NCI-H526 (cell line): ENCODE measurements at regions not wholly inside any gene's neighbourhood (a gene's known extent, or its start where the extent isn't known, plus 50 kb on each side); places are given as distances from the start of the nearest gene placed in this dataset.

Source experiments
- DNase-seq, 2 experiments: peaks; one replicate each; lab custom pipeline; 2025; lab: John Stamatoyannopoulos, UW

- no peak for DNase-seq
These were observed 274.4 kb upstream of the SEMA6A start for GRCh38 chr5:116848954-116849581.

DNA sequence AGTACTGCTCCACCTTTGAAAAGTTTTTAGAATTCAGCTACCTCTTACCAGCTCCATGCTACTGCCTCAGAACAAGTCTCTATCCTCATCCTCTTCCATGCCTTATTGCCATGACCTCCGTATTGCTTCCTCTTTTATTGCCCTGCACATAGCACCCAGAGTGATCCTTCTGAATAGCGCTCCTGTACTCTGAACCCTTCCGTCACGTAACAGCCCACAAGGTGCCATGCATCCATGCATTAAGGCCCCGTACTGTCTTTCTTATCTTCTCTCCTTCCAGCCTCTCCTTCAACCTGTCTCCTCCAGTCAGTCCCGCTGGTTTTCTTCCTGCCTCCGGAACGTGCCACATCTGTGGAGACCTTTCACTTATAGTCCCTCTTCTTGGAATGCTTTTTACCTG lies 273.3 kb upstream of the SEMA6A start:
- DNase-seq: no peak

DNA sequence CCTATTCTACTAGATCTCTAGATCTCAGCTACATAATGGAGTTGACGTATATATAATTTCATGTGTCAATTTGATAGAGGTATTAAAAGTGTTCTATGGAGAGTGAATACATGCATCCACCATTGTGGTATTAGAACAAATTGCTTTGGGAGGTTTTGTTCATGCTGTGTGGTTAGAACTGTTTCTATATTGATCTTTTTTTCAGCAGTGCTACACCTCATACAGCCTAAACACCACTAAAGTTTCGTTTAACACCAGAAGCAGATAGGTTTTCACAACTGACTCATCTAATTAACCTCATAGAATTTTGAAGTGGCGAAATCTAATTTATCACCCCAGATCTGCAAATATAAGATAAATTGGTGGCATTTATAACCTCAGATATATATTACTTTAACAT lies 269.4 kb upstream of the SEMA6A start:
- DNase-seq: no peak

DNA sequence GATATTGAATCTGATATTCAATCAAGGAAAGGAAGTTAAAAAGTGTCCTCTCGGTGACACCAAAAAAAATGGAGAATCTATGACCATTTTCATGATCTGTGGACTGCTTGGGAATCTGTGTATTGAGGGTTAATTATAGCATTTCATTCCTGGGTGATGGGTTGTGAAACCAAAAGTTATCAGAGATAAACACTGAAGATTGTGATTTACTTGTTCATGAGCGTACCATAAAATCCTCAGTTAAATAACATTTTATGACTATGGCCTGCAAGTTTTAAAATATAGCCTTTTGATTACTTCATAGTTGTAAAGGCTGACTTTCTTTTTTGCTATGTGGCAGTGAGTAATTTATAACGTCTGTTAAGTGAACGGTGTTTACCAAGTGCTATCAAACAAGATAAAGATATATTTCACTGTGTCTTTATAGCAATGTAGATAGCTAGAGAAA lies 267.9 kb upstream of the SEMA6A start:
- no peak for DNase-seq

- DNase-seq: no peak
These were observed 267.1 kb upstream of the SEMA6A start for GRCh38 chr5:116841734-116842133.

- DNase-seq: no peak
These were observed 263.5 kb upstream of the SEMA6A start for GRCh38 chr5:116838011-116838536.

DNA sequence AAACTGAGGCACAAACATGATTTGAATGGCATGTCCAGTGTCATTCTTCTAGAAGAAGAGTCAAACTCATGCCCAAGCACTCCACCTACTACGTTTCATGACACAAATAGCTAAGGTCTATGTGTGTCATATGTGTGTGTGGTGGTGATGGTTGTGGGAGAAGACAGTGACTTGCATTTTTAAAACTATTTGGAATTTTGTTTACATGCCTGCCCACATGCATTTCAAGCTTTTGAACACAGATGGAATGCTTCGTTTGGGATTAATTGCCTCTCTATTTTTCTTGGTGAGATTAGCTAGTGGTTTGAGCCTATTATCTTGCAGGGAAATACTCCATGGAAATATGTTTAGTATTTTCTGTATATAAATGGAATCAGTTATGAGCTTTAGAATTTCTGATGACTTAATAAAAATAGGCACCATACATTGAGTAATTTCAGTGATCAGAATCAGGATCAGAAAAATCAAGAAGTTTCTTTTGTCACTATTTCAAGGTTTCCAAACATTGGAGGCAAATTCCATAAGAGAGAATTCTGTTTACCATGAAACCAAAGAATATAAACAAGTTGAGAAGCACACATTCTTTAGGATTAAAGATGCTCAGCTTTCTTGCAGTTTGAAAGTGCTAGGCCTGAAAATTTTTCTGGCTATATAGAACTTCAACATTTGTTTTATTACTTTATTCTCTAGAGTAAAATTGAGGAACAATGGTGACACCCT lies 260.3 kb upstream of the SEMA6A start:
- DNase-seq: no peak

DNA sequence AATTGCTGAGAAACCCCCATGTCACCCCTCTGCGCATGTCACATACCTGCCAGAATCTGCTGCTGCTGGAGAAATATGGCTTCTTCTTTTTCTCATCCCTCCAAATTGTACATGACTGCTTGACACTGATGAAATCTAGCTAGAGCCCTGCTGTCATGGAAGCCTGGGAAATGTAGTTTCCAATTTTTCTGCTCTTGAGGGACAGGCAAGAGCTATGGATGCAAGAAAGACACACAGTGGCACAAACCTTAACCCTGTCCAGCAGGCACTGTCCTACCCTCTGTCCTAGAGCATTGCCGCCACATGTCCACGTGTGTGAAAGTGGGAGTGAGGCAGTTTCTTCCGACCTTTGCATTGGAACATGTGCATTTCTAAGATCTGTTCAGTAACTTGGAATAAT lies 255.5 kb upstream of the SEMA6A start:
- no peak for DNase-seq

GRCh38 chr5:116827078-116827477 lies 252.5 kb upstream of the SEMA6A start:
- DNase-seq: no peak

GRCh38 chr5:116825486-116825885 lies 250.9 kb upstream of the SEMA6A start:
- DNase-seq: no peak

- no peak for DNase-seq
These were observed 250.3 kb upstream of the SEMA6A start for GRCh38 chr5:116824751-116825438.

DNA sequence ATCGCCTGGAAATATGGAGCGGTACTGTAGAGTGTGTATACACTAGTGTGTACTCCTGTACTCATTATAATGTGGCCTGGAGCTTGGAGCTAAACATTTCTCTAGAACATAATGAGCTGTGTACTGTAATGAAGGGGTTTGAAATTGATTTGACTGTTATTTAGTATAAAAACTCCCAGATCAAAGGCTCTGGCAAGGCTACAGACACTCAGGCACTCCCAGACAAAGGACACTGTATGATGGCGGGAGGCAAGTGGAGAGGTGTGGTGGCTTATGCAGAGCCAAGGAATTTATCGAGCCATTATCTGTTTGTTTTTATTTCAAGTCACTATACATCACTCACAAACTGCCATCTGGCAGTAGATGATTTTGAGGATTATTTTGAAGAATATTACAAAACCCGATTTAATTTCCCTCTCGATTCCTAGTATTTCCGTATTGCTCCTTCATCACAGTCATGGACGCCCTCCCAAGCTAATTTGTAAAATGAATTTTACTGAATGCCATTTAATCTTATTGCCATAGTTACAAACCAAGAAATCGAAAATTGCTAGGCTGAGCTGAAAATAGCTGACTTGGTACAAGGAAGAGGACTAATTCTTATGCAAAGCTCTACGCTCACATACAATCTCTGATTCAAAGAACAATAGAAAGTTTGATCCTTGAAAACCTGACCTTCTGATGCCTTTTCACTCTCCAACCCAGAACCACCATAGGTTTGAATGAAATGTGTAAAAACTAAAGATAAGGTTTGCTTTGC lies 240.2 kb upstream of the SEMA6A start:
- peak in 1 of 2 experiments; percentile 0 for DNase-seq

DNA sequence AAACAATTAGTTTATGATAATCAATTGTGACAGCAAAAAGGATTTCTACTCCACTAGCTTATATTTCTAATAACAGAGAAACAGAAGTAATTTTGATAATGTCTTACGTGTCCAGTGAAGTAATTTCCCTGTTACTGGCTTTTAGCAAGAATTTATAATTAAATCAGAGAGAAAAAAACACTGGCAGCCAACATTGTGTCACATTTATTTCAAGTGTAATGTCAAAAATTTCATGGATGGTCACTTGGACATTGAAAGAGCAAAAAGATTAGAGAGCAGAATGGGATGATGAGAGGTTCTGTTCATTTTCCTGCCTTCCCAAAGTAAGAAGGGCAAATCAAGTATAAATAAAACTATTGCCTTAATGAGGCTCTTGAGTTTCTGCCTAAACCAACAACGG lies 239.3 kb upstream of the SEMA6A start:
- DNase-seq: no peak

GRCh38 chr5:116813356-116813755 lies 238.7 kb upstream of the SEMA6A start:
- DNase-seq: no peak

DNA sequence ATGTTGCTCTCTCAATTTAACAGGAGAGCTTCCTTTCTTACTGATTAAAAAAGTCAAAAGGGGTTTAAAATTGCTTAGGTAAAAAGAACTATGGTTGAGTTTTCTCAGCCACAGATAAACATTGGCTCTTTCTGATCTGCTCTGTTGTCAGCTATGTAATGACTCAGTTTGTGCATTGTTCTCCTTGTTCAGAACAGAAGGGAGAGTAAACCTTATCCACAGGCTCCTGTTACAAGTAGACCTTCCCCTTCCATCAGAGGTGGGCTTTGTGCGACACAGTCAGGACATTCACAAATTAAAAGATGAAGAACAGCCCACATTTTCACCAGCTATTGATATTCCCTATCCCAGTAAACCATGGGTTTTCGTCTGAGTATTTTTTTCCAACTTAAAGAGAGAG lies 236.3 kb upstream of the SEMA6A start:
- no peak for DNase-seq

DNA sequence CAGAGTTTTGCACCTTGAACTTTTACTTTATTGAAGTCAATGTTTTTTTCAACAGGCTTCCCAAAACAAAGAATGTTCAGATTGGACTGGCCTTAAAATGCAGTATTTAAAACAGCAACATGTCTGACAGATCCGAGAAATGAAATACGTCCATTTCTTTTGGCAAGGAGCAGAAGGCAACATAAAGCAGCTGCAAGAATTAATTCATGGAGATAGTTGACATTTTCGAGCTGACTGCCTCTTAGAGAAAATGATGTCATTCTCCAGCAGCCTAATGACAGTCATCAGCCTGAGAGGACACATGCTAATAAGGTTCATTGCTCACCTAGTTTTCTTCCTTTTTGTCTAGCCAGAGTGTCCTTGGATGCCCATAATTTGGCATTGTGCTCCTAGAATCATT lies 232.2 kb upstream of the SEMA6A start:
- DNase-seq: no peak

DNA sequence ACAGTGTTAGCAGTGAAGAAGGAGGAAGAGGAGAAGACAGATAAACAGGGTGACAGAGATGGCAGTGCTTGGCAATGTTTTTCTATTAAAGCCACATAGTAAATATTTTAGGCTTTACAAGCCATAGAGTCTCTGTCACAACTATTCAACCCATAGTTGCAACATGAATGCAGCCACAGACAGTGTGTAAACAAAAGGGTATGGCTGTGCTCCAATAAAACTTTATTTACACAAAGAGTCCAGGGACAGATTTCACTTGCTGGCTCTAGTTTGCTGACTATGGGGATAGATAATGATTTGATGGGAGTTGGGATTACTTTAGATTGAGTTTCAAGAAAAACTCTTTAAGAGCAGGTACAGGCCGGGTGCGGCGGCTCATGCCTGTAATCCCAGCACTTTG lies 224.8 kb upstream of the SEMA6A start:
- DNase-seq: no peak

- DNase-seq: no peak
These were observed 220.6 kb upstream of the SEMA6A start for GRCh38 chr5:116795189-116795588.

GRCh38 chr5:116789522-116789921 lies 214.9 kb upstream of the SEMA6A start:
- no peak for DNase-seq

GRCh38 chr5:116788851-116789403 lies 214.3 kb upstream of the SEMA6A start:
- no peak for DNase-seq

- no peak for DNase-seq
These were observed 212.9 kb upstream of the SEMA6A start for GRCh38 chr5:116787570-116787969.

DNA sequence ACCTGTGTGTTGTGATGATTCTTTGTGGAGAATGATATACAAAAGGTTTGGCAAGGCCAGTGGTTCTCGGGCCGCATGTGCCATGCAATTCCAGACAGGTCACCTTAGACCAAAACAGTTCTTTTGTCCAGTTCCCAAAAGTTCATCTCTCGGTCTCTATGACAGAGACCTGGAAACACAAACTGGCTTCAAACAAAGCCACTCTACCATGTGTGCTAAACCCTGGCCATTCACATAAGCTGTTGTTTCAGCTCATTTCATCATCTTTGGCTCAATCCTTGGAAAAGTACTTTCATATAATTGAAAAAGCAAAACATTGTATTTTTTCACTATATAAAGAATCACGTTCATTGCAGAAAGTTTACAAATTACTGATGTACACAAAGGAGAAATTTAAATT lies 210.5 kb upstream of the SEMA6A start:
- no peak for DNase-seq
